ENCODE measurements at regions not wholly inside any gene's neighbourhood (a gene's known extent, or its start where the extent isn't known, plus 50 kb on each side); places are given as distances from the start of the nearest gene placed in this dataset.
"Not testable (repeated sequence)": the region's sequence is repeated elsewhere in the genome, so short reads cannot be mapped to it uniquely, and the experiment has no call there.

- no peak overlapping the region for H3K4me3 ChIP-seq (ENCODE audit: control extremely low read depth in 1 of 5, extremely low read depth in 1 of 5, insufficient read depth in 1 of 5, low read depth in 2 of 5, low read length in 4 of 5)
- no peaks in the 10 kb centered on the region for H4K20me1 ChIP-seq (ENCODE audit: control insufficient read depth, insufficient read depth, low read length, poor library complexity, severe bottlenecking)
- H3K4me2 ChIP-seq (replicated peaks; ENCODE audit: low read depth, low read length, poor library complexity, severe bottlenecking), result no peak overlapping the region
- H3K9ac ChIP-seq (ENCODE audit: low read length), result no peak overlapping the region
- H3K27ac ChIP-seq (ENCODE audit: low read length in 2 of 2), result no peak overlapping the region
- Mint-ChIP-seq H3K27me3 (peaks cover 32% of the 10 kb centered on the region), H3K4me1 (no peaks in the 10 kb centered on the region), H3K4me3 (no peak overlapping the region), H3K9me3 (ENCODE audit: insufficient read depth) (no peaks in the 10 kb centered on the region), H3K27ac (no peak overlapping the region)
- ChIA-PET POLR2A (no interaction called here), CTCF (no interaction called here)
- H3K27me3 ChIP-seq (replicated peaks in 1 of 4; ENCODE audit: control extremely low read depth in 1 of 4, control insufficient read depth in 3 of 4, insufficient read depth in 4 of 4, low read length in 3 of 4), result peaks cover 0 to 10% (median 7%) of the 10 kb centered on the region in 4 experiments
- DNase-seq (no peak), ATAC-seq (ENCODE audit: low read depth) (no peak)
- intact Hi-C loops (cut with micrococcal nuclease), result no loop called here
- no peaks in the 10 kb centered on the region for H3K79me2 ChIP-seq (ENCODE audit: control insufficient read depth, insufficient read depth, low read length)
- no peak for TF ChIP-seq CTCF (IDR thresholded peaks at IDR 0.05)
- TF ChIP-seq EZH2 (IDR thresholded peaks at IDR 0.05; ENCODE audit: borderline replicate concordance, insufficient read depth, low read depth, low read length, poor library complexity, severe bottlenecking), result no peak
- no peak overlapping the region for H2AFZ ChIP-seq (ENCODE audit: insufficient read depth, low read depth, low read length, poor library complexity, severe bottlenecking)
- peaks cover 0 to 2% (median 0%) of the 10 kb centered on the region in 3 donors for H3K9me3 ChIP-seq (ENCODE audit: control extremely low read depth in 1 of 3, control insufficient read depth in 2 of 3, insufficient read depth in 1 of 3, low read length in 2 of 3)
- H3K4me1 ChIP-seq (ENCODE audit: control insufficient read depth in 2 of 2, insufficient read depth in 2 of 2, low read length in 2 of 2), result no peaks in the 10 kb centered on the region
- no CpG with 5 or more reads among the region's 1 CpG for WGBS (ENCODE audit: insufficient coverage)
- no peaks in the 10 kb centered on the region for H3K36me3 ChIP-seq (replicated peaks in 1 of 2; ENCODE audit: control extremely low read depth in 1 of 2, control insufficient read depth in 1 of 2, extremely low read depth in 1 of 2, insufficient read depth in 2 of 2, low read length in 1 of 2)
Observed at GRCh38 chr7:149681274-149681673, 92.1 kb downstream of the ZNF467 start.

DNA sequence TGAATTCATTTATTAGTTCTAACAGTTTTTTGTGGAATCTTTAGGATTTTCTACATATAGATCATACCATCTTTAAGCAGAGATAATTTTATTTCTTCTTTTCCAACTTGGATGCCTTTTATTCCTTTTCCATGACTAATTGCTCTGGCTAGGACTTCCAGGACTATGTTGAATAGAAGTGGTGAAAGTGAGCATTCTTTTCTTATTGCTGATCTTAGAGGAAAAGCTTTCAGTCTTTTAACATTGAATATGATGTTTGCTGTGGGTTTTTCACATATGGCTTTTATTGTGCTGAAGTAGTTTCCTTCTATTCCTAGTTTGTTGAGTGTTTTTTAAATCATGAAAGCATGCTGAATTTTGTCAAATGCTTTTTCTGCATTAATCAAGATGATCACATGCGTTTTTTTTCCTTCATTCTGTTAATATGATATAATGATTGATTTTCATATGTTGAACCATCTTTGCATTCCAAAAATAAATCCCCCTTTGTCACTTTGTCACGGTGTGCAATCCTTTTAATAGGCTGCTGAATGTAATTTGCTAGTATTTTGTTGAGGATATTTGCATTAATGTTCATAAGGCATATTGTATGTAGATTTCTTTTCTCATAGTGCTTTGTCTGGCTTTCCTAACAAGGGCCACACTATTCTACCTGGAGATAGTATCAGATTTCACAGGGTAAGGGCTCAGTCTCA is 92.9 kb downstream of the ZNF467 start:
- Histone ChIP-seq H3K27me3 (replicated peaks in 1 of 4; ENCODE audit: control extremely low read depth in 1 of 4, control insufficient read depth in 3 of 4, insufficient read depth in 4 of 4, low read length in 3 of 4) (peaks cover 0 to 10% (median 7%) of the 10 kb centered on the region in 4 experiments), H3K4me1 (ENCODE audit: control insufficient read depth in 2 of 2, insufficient read depth in 2 of 2, low read length in 2 of 2) (no peaks in the 10 kb centered on the region), H3K36me3 (replicated peaks in 1 of 2; ENCODE audit: control extremely low read depth in 1 of 2, control insufficient read depth in 1 of 2, extremely low read depth in 1 of 2, insufficient read depth in 2 of 2, low read length in 1 of 2) (no peaks in the 10 kb centered on the region), H3K9me3 (ENCODE audit: control extremely low read depth in 1 of 3, control insufficient read depth in 2 of 3, insufficient read depth in 1 of 3, low read length in 2 of 3) (peaks cover 0 to 2% (median 0%) of the 10 kb centered on the region in 3 donors), H3K27ac (ENCODE audit: low read length in 2 of 2) (no peak overlapping the region), H4K20me1 (ENCODE audit: control insufficient read depth, insufficient read depth, low read length, poor library complexity, severe bottlenecking) (no peaks in the 10 kb centered on the region), H3K79me2 (ENCODE audit: control insufficient read depth, insufficient read depth, low read length) (no peaks in the 10 kb centered on the region), H3K4me2 (replicated peaks; ENCODE audit: low read depth, low read length, poor library complexity, severe bottlenecking) (no peak overlapping the region), H2AFZ (ENCODE audit: insufficient read depth, low read depth, low read length, poor library complexity, severe bottlenecking) (no peak overlapping the region), H3K9ac (ENCODE audit: low read length) (no peak overlapping the region), H3K4me3 (ENCODE audit: control extremely low read depth in 1 of 5, extremely low read depth in 1 of 5, insufficient read depth in 1 of 5, low read depth in 2 of 5, low read length in 4 of 5) (no peak overlapping the region)
- Mint-ChIP-seq H3K4me3 (no peak overlapping the region), H3K27ac (no peak overlapping the region), H3K9me3 (ENCODE audit: insufficient read depth) (no peaks in the 10 kb centered on the region), H3K4me1 (no peaks in the 10 kb centered on the region), H3K27me3 (peaks cover 33% of the 10 kb centered on the region)
- WGBS (ENCODE audit: insufficient coverage), result no CpG with 5 or more reads among the region's 2 CpGs
- POLR2A ChIA-PET, result no interaction called here
- intact Hi-C loops (cut with micrococcal nuclease), result no loop called here
- TF ChIP-seq EZH2 (IDR thresholded peaks at IDR 0.05; ENCODE audit: borderline replicate concordance, insufficient read depth, low read depth, low read length, poor library complexity, severe bottlenecking), result no peak
- TF ChIP-seq CTCF (IDR thresholded peaks at IDR 0.05), result no peak
- CTCF ChIA-PET, result no interaction called here
- ATAC-seq (ENCODE audit: low read depth), result no peak
- DNase-seq, result no peak

- H3K36me3 ChIP-seq (replicated peaks in 1 of 2; ENCODE audit: control extremely low read depth in 1 of 2, control insufficient read depth in 1 of 2, extremely low read depth in 1 of 2, insufficient read depth in 2 of 2, low read length in 1 of 2); DNase-seq; intact Hi-C loops (cut with micrococcal nuclease); ATAC-seq (ENCODE audit: low read depth); H3K9me3 ChIP-seq (ENCODE audit: control extremely low read depth in 1 of 3, control insufficient read depth in 2 of 3, insufficient read depth in 1 of 3, low read length in 2 of 3); POLR2A ChIA-PET; H3K4me3 ChIP-seq (ENCODE audit: control extremely low read depth in 1 of 5, extremely low read depth in 1 of 5, insufficient read depth in 1 of 5, low read depth in 2 of 5, low read length in 4 of 5); H3K27ac ChIP-seq (ENCODE audit: low read length in 2 of 2); H3K9ac ChIP-seq (ENCODE audit: low read length); H3K4me1 ChIP-seq (ENCODE audit: control insufficient read depth in 2 of 2, insufficient read depth in 2 of 2, low read length in 2 of 2); H3K4me1 Mint-ChIP-seq; H3K79me2 ChIP-seq (ENCODE audit: control insufficient read depth, insufficient read depth, low read length); H4K20me1 ChIP-seq (ENCODE audit: control insufficient read depth, insufficient read depth, low read length, poor library complexity, severe bottlenecking); H3K27ac Mint-ChIP-seq; CTCF ChIA-PET; H3K4me2 ChIP-seq (replicated peaks; ENCODE audit: low read depth, low read length, poor library complexity, severe bottlenecking); H3K4me3 Mint-ChIP-seq; H3K9me3 Mint-ChIP-seq (ENCODE audit: insufficient read depth); H2AFZ ChIP-seq (ENCODE audit: insufficient read depth, low read depth, low read length, poor library complexity, severe bottlenecking): not testable (repeated sequence)
- H3K27me3 ChIP-seq (replicated peaks in 1 of 4; ENCODE audit: control extremely low read depth in 1 of 4, control insufficient read depth in 3 of 4, insufficient read depth in 4 of 4, low read length in 3 of 4), result peaks cover 0 to 15% (median 0%) of the 10 kb centered on the region in 4 experiments
- WGBS (ENCODE audit: insufficient coverage), result 96% methylated on average over 8 of the region's 10 CpGs
- H3K27me3 Mint-ChIP-seq, result peaks cover 49% of the 10 kb centered on the region
Observed at GRCh38 chr7:149674728-149675385, 98.5 kb downstream of the ZNF467 start.
